ENCODE measurements at regions not wholly inside any gene's neighbourhood (a gene's known extent, or its start where the extent isn't known, plus 50 kb on each side); places are given as distances from the start of the nearest gene placed in this dataset.

- peaks cover 9% of the 10 kb centered on the region for H3K4me1 Mint-ChIP-seq (ENCODE audit: low read depth, unreplicated experiment)
- H3K27ac Mint-ChIP-seq (ENCODE audit: unreplicated experiment): no peak overlapping the region
- no peak overlapping the region for H3K4me3 Mint-ChIP-seq (ENCODE audit: unreplicated experiment)
- no peak for DNase-seq
- H3K9me3 Mint-ChIP-seq (ENCODE audit: unreplicated experiment): peaks cover 2% of the 10 kb centered on the region
- no peaks in the 10 kb centered on the region for H3K27me3 Mint-ChIP-seq (ENCODE audit: unreplicated experiment)
- no peak for TF ChIP-seq CTCF (IDR thresholded peaks at IDR 0.05; ENCODE audit: partially characterized antibody, unreplicated experiment)
- H3K36me3 Mint-ChIP-seq (ENCODE audit: unreplicated experiment): no peaks in the 10 kb centered on the region
Measured at GRCh38 chr2:66273933-66274490, 160.9 kb upstream of the MEIS1 start.

GRCh38 chr2:66272751-66273150 is 162.2 kb upstream of the MEIS1 start:
- Mint-ChIP-seq H3K4me1 (ENCODE audit: low read depth, unreplicated experiment) (peaks cover 9% of the 10 kb centered on the region), H3K36me3 (ENCODE audit: unreplicated experiment) (no peaks in the 10 kb centered on the region), H3K9me3 (ENCODE audit: unreplicated experiment) (peaks cover 2% of the 10 kb centered on the region), H3K4me3 (ENCODE audit: unreplicated experiment) (no peak overlapping the region), H3K27me3 (ENCODE audit: unreplicated experiment) (no peaks in the 10 kb centered on the region), H3K27ac (ENCODE audit: unreplicated experiment) (no peak overlapping the region)
- no peak for TF ChIP-seq CTCF (IDR thresholded peaks at IDR 0.05; ENCODE audit: partially characterized antibody, unreplicated experiment)
- DNase-seq: no peak

- H3K4me3 Mint-ChIP-seq (ENCODE audit: unreplicated experiment): no peak overlapping the region
- no peak for TF ChIP-seq CTCF (IDR thresholded peaks at IDR 0.05; ENCODE audit: partially characterized antibody, unreplicated experiment)
- H3K4me1 Mint-ChIP-seq (ENCODE audit: low read depth, unreplicated experiment): peaks cover 9% of the 10 kb centered on the region
- DNase-seq: no peak
- H3K36me3 Mint-ChIP-seq (ENCODE audit: unreplicated experiment): no peaks in the 10 kb centered on the region
- no peak overlapping the region for H3K27ac Mint-ChIP-seq (ENCODE audit: unreplicated experiment)
- H3K27me3 Mint-ChIP-seq (ENCODE audit: unreplicated experiment): no peaks in the 10 kb centered on the region
- H3K9me3 Mint-ChIP-seq (ENCODE audit: unreplicated experiment): peaks cover 2% of the 10 kb centered on the region
Measured at GRCh38 chr2:66271777-66272176, 163.1 kb upstream of the MEIS1 start.

GRCh38 chr2:66270247-66270646 is 164.7 kb upstream of the MEIS1 start:
- Mint-ChIP-seq H3K27ac (ENCODE audit: unreplicated experiment) (no peak overlapping the region), H3K4me3 (ENCODE audit: unreplicated experiment) (no peak overlapping the region), H3K9me3 (ENCODE audit: unreplicated experiment) (no peaks in the 10 kb centered on the region), H3K4me1 (ENCODE audit: low read depth, unreplicated experiment) (peaks cover 11% of the 10 kb centered on the region), H3K36me3 (ENCODE audit: unreplicated experiment) (no peaks in the 10 kb centered on the region), H3K27me3 (ENCODE audit: unreplicated experiment) (no peaks in the 10 kb centered on the region)
- DNase-seq: no peak
- no peak for TF ChIP-seq CTCF (IDR thresholded peaks at IDR 0.05; ENCODE audit: partially characterized antibody, unreplicated experiment)

- no peak overlapping the region for H3K4me3 Mint-ChIP-seq (ENCODE audit: unreplicated experiment)
- no peak for DNase-seq
- no peak for TF ChIP-seq CTCF (IDR thresholded peaks at IDR 0.05; ENCODE audit: partially characterized antibody, unreplicated experiment)
- H3K27ac Mint-ChIP-seq (ENCODE audit: unreplicated experiment): no peak overlapping the region
- peaks cover 8% of the 10 kb centered on the region for H3K4me1 Mint-ChIP-seq (ENCODE audit: low read depth, unreplicated experiment)
- H3K36me3 Mint-ChIP-seq (ENCODE audit: unreplicated experiment): no peaks in the 10 kb centered on the region
- no peaks in the 10 kb centered on the region for H3K27me3 Mint-ChIP-seq (ENCODE audit: unreplicated experiment)
- H3K9me3 Mint-ChIP-seq (ENCODE audit: unreplicated experiment): no peaks in the 10 kb centered on the region
Measured at GRCh38 chr2:66269166-66269565, 165.8 kb upstream of the MEIS1 start.

Measured in glutamatergic neuron (in vitro differentiated cells).